GM12864 (cell line): ENCODE measurements at regions not wholly inside any gene's neighbourhood (a gene's known extent, or its start where the extent isn't known, plus 50 kb on each side); places are given as distances from the start of the nearest gene placed in this dataset.

Experiments
- DNase-seq: peaks from one replicate; pipeline ENCODE4 v3.0.0-alpha.2; 2011; ENCODE audit warnings: low read depth
- H3K4me3 ChIP-seq: 2 replicates; pipeline ENCODE4 v1.5.1; 2011; ENCODE audit warnings: mild to moderate bottlenecking, low read depth, low read length, control low read depth
- TF ChIP-seq, protein P1 (sequence below): IDR thresholded peaks from 2 replicates; pipeline ENCODE4 v1.5.1; 2011; ENCODE audit warnings: low read depth, mild to moderate bottlenecking, moderate library complexity, low read length, control low read depth, inconsistent platforms; ENCODE audit errors: missing control alignments

GRCh38 chr2:39549000-39549399, 111.9 kb upstream of the MAP4K3 start:
- TF ChIP-seq, protein P1, sequence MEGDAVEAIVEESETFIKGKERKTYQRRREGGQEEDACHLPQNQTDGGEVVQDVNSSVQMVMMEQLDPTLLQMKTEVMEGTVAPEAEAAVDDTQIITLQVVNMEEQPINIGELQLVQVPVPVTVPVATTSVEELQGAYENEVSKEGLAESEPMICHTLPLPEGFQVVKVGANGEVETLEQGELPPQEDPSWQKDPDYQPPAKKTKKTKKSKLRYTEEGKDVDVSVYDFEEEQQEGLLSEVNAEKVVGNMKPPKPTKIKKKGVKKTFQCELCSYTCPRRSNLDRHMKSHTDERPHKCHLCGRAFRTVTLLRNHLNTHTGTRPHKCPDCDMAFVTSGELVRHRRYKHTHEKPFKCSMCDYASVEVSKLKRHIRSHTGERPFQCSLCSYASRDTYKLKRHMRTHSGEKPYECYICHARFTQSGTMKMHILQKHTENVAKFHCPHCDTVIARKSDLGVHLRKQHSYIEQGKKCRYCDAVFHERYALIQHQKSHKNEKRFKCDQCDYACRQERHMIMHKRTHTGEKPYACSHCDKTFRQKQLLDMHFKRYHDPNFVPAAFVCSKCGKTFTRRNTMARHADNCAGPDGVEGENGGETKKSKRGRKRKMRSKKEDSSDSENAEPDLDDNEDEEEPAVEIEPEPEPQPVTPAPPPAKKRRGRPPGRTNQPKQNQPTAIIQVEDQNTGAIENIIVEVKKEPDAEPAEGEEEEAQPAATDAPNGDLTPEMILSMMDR: no peak
- no peak for DNase-seq
- H3K4me3 ChIP-seq: no peak overlapping the region

GRCh38 chr2:39549718-39550464, 112.8 kb upstream of the MAP4K3 start:
- no peak overlapping the region for H3K4me3 ChIP-seq
- no peak for DNase-seq
- TF ChIP-seq, protein P1: no peak

GRCh38 chr2:39550701-39551285, 113.7 kb upstream of the MAP4K3 start:
- TF ChIP-seq, protein P1: no peak
- DNase-seq: no peak
- no peak overlapping the region for H3K4me3 ChIP-seq

- TF ChIP-seq, protein P1: no peak
- no peak overlapping the region for H3K4me3 ChIP-seq
- DNase-seq: no peak
Observed at GRCh38 chr2:39558906-39559305, 106.8 kb upstream of the TMEM178A start.

DNA sequence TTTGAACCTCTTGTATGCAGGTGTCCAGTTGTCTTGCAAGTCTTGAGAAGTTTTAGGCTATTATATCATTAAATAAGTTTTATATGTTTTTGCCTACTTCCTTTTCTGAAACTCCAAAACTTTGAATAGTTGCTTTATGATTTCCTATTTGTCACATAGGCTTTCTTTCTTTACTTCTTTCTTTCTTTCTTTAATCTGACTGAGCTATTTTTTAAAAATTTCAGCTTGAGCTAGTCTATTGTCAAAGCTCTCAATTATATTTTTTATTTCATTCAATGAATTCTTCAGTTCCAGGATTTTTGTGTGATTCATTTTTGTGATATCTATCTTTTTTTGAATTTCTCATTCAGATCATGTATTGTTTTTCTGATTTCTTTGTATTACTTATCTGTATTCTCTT, 102.1 kb upstream of the TMEM178A start:
- DNase-seq: no peak
- TF ChIP-seq, protein P1: no peak
- H3K4me3 ChIP-seq: no peak overlapping the region

DNA sequence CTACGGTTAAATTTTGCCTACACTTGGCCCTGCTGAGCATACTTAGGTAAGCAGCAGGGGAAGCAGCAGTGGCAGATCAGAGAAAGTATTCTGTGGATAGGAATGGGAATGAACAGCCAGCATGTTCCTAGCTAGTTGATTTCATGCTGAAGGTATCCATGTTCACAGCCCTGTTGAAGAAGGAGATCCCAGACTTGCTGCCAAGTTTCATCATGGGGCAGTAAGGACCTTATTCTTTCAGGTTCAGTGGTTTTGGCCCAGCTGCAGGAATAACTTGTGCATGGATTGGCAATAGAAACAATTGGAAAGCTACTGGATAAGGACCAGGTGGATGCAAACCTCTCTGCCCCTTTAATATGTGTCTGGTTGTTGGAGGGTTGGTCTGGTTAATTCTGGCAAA, 98.2 kb upstream of the TMEM178A start:
- no peak for DNase-seq
- TF ChIP-seq, protein P1: no peak

GRCh38 chr2:39568116-39568515, 97.6 kb upstream of the TMEM178A start:
- TF ChIP-seq, protein P1: no peak
- DNase-seq: no peak
- H3K4me3 ChIP-seq: no peak overlapping the region

More for the DNA sequence above, 98.2 kb upstream of the TMEM178A start:
- no peak overlapping the region for H3K4me3 ChIP-seq
